GM21529 (cell line): ENCODE measurements at regions not wholly inside any gene's neighbourhood (a gene's known extent, or its start where the extent isn't known, plus 50 kb on each side); places are given as distances from the start of the nearest gene placed in this dataset.

Experiments
- ATAC-seq: cut with Tn5 transposase; IDR thresholded peaks from one replicate; pipeline ENCODE4 v1.9.1; 2021; ENCODE audit not compliant: unreplicated experiment

GRCh38 chr12:19572920-19573558 lies 133.7 kb downstream of the AEBP2 start:
- ATAC-seq: no peak

GRCh38 chr12:19573866-19574265 lies 134.6 kb downstream of the AEBP2 start:
- ATAC-seq: no peak

GRCh38 chr12:19574601-19575000 lies 135.3 kb downstream of the AEBP2 start:
- ATAC-seq: no peak

GRCh38 chr12:19575337-19576243 lies 136.3 kb downstream of the AEBP2 start:
- ATAC-seq: no peak

- no peak for ATAC-seq
These were observed 137.4 kb downstream of the AEBP2 start for GRCh38 chr12:19576506-19577280.

GRCh38 chr12:19577281-19577530 lies 137.9 kb downstream of the AEBP2 start:
- ATAC-seq: no peak

GRCh38 chr12:19584732-19585131 lies 145.4 kb downstream of the AEBP2 start:
- no peak for ATAC-seq

GRCh38 chr12:19588951-19589350 lies 149.7 kb downstream of the AEBP2 start:
- ATAC-seq: no peak

GRCh38 chr12:19591951-19592350 lies 152.7 kb downstream of the AEBP2 start:
- no peak for ATAC-seq

- ATAC-seq: no peak
These were observed 157.3 kb downstream of the AEBP2 start for GRCh38 chr12:19596434-19597166.

GRCh38 chr12:19597167-19598026 lies 158.1 kb downstream of the AEBP2 start:
- no peak for ATAC-seq

GRCh38 chr12:19605720-19606119 lies 166.4 kb downstream of the AEBP2 start:
- ATAC-seq: no peak

- ATAC-seq: no peak
These were observed 168.7 kb downstream of the AEBP2 start for GRCh38 chr12:19608039-19608438.

- ATAC-seq: no peak
These were observed 173.8 kb downstream of the AEBP2 start for GRCh38 chr12:19613051-19613535.

GRCh38 chr12:19614601-19615383 lies 175.5 kb downstream of the AEBP2 start:
- no peak for ATAC-seq

- ATAC-seq: no peak
These were observed 176.1 kb downstream of the AEBP2 start for GRCh38 chr12:19615384-19615725.

- no peak for ATAC-seq
These were observed 177.5 kb downstream of the AEBP2 start for GRCh38 chr12:19616781-19617180.

- no peak for ATAC-seq
These were observed 180.9 kb downstream of the AEBP2 start for GRCh38 chr12:19620222-19620621.

GRCh38 chr12:19623751-19624399 lies 184.6 kb downstream of the AEBP2 start:
- ATAC-seq: no peak
